K562 (cell line): ENCODE measurements at regions not wholly inside any gene's neighbourhood (a gene's known extent, or its start where the extent isn't known, plus 50 kb on each side); places are given as distances from the start of the nearest gene placed in this dataset.
A peak's percentile ranks its signal among the peaks of the same experiment; 100 is the strongest.

ENCODE experiments used
- ATAC-seq: fragments of 200-7000 bp; cut with Tn5 transposase; 3 replicates; pipeline ENCODE4 v1.9.1; 2020; ENCODE audit warnings: moderate library complexity
- BruUV-seq: library from RNA; stranded (reverse); fragments of 400-500 nt; replicated peaks from 2 replicates; lab custom pipeline; 2021; lab: Mats Ljungman, UMichigan
- CTCF ChIA-PET: fragments of 300-600 bp; formaldehyde crosslinking; extraction: SDS; loops from one replicate; lab custom pipeline; 2021; ENCODE audit warnings: low intra/inter-chr PET ratio; lab: Yijun Ruan, JAX
- POLR2A ChIA-PET: fragments of 300-600, 350-650 bp; sonication (Branson Sonifier 250); formaldehyde crosslinking; extraction: SDS; loops from one replicate; lab custom pipeline; 2021; ENCODE audit warnings: antibody characterized with exemption, inconsistent platforms; lab: Yijun Ruan, JAX
- DNase-seq, 4 experiments: peaks; one replicate each; pipeline versions ENCODE4 v3.0.0 to v3.0.0-alpha.2; 2011 to 2018; ENCODE audit warnings: low spot score in 3 of 4, mixed read lengths in 3 of 4; ENCODE audit errors: extremely low read depth in 1 of 4
- FAIRE-seq: peaks from 2 replicates; lab custom pipeline; 2011; peaks lifted over from hg19 to GRCh38; lab: Jason Lieb, UNC
- H2AFZ ChIP-seq: 2 replicates; pipeline ENCODE4 v1.6.0; 2011; ENCODE audit warnings: low read depth, low read length, control low read depth, inconsistent platforms
- H3K27ac ChIP-seq: fragments of 200-600 bp; 3 replicates; pipeline ENCODE4 v1.8.0; 2011; ENCODE audit warnings: low read depth, mild to moderate bottlenecking, control low read depth, inconsistent platforms, low read length, moderate library complexity, mixed read lengths; ENCODE audit errors: extremely low read depth
- H3K27me3 ChIP-seq, 2 experiments: fragments of 300-600 bp in 1 of 2; 2 replicates in 1 of 2; 3 replicates in 1 of 2; pipeline versions ENCODE4 v1.6.0 to v1.8.0; 2011; ENCODE audit warnings: inconsistent platforms in 2 of 2, low read length in 2 of 2, mild to moderate bottlenecking in 1 of 2, mixed read lengths in 1 of 2, moderate library complexity in 1 of 2; ENCODE audit not compliant: control insufficient read depth in 2 of 2, insufficient read depth in 2 of 2
- H3K36me3 ChIP-seq: fragments of 300-600 bp; 3 replicates; pipeline ENCODE4 v1.8.0; 2011; ENCODE audit warnings: mild to moderate bottlenecking, low read length, inconsistent platforms; ENCODE audit not compliant: control insufficient read depth, insufficient read depth
- H3K4me1 ChIP-seq, 2 experiments: fragments of 200-600 bp in 1 of 2; replicated peaks in 1 of 2; 2 replicates in 1 of 2; 3 replicates in 1 of 2; pipeline versions ENCODE4 v1.5.1 to v1.8.0; 2011; ENCODE audit warnings: inconsistent platforms in 2 of 2, low read length in 2 of 2, mild to moderate bottlenecking in 1 of 2, mixed read lengths in 1 of 2, moderate library complexity in 1 of 2; ENCODE audit not compliant: control insufficient read depth in 2 of 2, insufficient read depth in 2 of 2
- H3K4me2 ChIP-seq: 2 replicates; pipeline ENCODE4 v1.6.1; 2011; ENCODE audit warnings: low read length, control low read depth, inconsistent platforms, mixed read lengths; ENCODE audit not compliant: insufficient read depth
- H3K4me3 ChIP-seq: fragments of 200-600 bp; sonication (generic), shearing (Covaris generic); 2 replicates; pipeline ENCODE4 v1.5.1; 2016; ENCODE audit warnings: control low read depth, inconsistent platforms
- H3K79me2 ChIP-seq: fragments of 200-600 bp; 3 replicates; pipeline ENCODE4 v1.8.0; 2011; ENCODE audit warnings: low read length, inconsistent platforms; ENCODE audit not compliant: control insufficient read depth, insufficient read depth
- H3K9ac ChIP-seq, 2 experiments: 2 replicates each; pipeline versions ENCODE4 v1.6.0 to v1.6.1; 2011; ENCODE audit warnings: low read depth in 2 of 2, low read length in 2 of 2, control low read depth in 1 of 2, inconsistent platforms in 1 of 2, mild to moderate bottlenecking in 1 of 2, mixed read lengths in 1 of 2; ENCODE audit not compliant: insufficient read depth in 1 of 2
- H3K9me1 ChIP-seq: one replicate; pipeline ENCODE4 v1.6.0; 2011; ENCODE audit warnings: inconsistent platforms, mild to moderate bottlenecking, low read length, moderate library complexity; ENCODE audit not compliant: control insufficient read depth, insufficient read depth
- H3K9me3 ChIP-seq: replicated peaks from 2 replicates; pipeline ENCODE4 v1.5.1; 2011; ENCODE audit warnings: low read depth, low read length, inconsistent platforms; ENCODE audit not compliant: control insufficient read depth, insufficient read depth
- H4K20me1 ChIP-seq: replicated peaks from 2 replicates; pipeline ENCODE4 v1.6.1; 2011; ENCODE audit warnings: low read length, inconsistent platforms, mixed read lengths; ENCODE audit not compliant: control insufficient read depth, insufficient read depth
- WGBS: fragments of 100-300 bp; shearing (Covaris generic); methylation state at CpG from one replicate; pipeline ENCODE4 v1.1.6; 2016; ENCODE audit warnings: low coverage, mixed read lengths; ENCODE audit not compliant: insufficient coverage; ENCODE audit errors: missing lambda C conversion rate; 5-methylcytosine and 5-hydroxymethylcytosine counted together
- in situ Hi-C: fragments of 300-500 bp; cut with MboI; formaldehyde crosslinking; loops from 4 replicates; pipeline ENCODE4 v1.15.0; 2018; ENCODE audit warnings: inconsistent platforms, mixed read lengths
- intact Hi-C: fragments of 100-400 bp; cut with micrococcal nuclease; formaldehyde crosslinking; loops from 2 replicates; pipeline ENCODE4 v1.14.2; 2022
- TF ChIP-seq, protein P1 (sequence below): fragments of 200-800 bp; sonication (Bioruptor generic); IDR thresholded peaks from 2 replicates; pipeline ENCODE4 v1.6.1; 2017; ENCODE audit warnings: missing genetic modification characterization, missing compliant biosample characterization
- TF ChIP-seq, protein P2 (sequence below): fragments of 450-650 bp; formaldehyde crosslinking; IDR thresholded peaks from 2 replicates; pipeline ENCODE4 v1.4.0; 2020; ENCODE audit warnings: mild to moderate bottlenecking, mixed read lengths

DNA sequence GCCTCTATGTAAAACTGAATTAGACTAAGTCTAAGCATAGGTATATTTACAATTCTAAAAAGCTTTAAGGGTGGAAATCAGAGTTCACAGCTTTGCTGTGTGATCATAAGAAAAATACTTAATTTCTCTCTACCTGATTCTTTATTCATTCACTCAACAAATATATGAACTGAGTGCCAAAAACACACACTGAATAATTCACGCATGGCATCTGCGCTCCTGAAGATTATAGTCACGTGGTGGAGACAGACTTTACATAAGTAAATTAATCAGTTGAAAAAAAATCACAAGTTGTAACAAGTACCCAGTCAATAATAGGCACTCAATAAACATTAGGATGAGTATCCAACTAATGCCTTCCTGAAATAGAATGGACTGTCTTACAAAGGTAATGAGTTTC lies 351.6 kb downstream of the METTL4 start:
- POLR2A ChIA-PET, result no interaction called here
- intact Hi-C loops, result loop anchor here (10.0 kb wide), 1 partner anchor 325 kb away; no protein-coding TSS in a partner anchor
- H4K20me1 ChIP-seq, result no peaks in the 10 kb centered on the region
- H3K36me3 ChIP-seq, result no peaks in the 10 kb centered on the region
- no peaks in the 10 kb centered on the region; a peak in 2 of 5 replicates for H3K4me1 ChIP-seq
- H3K9me3 ChIP-seq, result no peaks in the 10 kb centered on the region
- no peak overlapping the region for H2AFZ ChIP-seq
- H3K9ac ChIP-seq, result no peak overlapping the region
- H3K27me3 ChIP-seq, result no peaks in the 10 kb centered on the region
- H3K27ac ChIP-seq, result no peak overlapping the region
- in situ Hi-C loops, result no loop called here
- no peak for FAIRE-seq
- TF ChIP-seq, protein P1, sequence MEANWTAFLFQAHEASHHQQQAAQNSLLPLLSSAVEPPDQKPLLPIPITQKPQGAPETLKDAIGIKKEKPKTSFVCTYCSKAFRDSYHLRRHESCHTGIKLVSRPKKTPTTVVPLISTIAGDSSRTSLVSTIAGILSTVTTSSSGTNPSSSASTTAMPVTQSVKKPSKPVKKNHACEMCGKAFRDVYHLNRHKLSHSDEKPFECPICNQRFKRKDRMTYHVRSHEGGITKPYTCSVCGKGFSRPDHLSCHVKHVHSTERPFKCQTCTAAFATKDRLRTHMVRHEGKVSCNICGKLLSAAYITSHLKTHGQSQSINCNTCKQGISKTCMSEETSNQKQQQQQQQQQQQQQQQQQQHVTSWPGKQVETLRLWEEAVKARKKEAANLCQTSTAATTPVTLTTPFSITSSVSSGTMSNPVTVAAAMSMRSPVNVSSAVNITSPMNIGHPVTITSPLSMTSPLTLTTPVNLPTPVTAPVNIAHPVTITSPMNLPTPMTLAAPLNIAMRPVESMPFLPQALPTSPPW (CRISPR knock-in tag), result no peak
- TF ChIP-seq, protein P2, sequence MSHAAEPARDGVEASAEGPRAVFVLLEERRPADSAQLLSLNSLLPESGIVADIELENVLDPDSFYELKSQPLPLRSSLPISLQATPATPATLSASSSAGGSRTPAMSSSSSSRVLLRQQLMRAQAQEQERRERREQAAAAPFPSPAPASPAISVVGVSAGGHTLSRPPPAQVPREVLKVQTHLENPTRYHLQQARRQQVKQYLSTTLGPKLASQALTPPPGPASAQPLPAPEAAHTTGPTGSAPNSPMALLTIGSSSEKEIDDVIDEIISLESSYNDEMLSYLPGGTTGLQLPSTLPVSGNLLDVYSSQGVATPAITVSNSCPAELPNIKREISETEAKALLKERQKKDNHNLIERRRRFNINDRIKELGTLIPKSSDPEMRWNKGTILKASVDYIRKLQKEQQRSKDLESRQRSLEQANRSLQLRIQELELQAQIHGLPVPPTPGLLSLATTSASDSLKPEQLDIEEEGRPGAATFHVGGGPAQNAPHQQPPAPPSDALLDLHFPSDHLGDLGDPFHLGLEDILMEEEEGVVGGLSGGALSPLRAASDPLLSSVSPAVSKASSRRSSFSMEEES (CRISPR knock-in tag), result peak; percentile 37
- CTCF ChIA-PET, result no interaction called here
- no peak overlapping the region for H3K4me2 ChIP-seq
- DNase-seq, result no peak
- H3K79me2 ChIP-seq, result no peaks in the 10 kb centered on the region
- BruUV-seq, result no TSS peak
- ATAC-seq, result no peak
- H3K4me3 ChIP-seq, result no peak overlapping the region
- WGBS, result 58% methylated on average over 3 of the region's 3 CpGs
- H3K9me1 ChIP-seq, result no peaks in the 10 kb centered on the region
